SK-N-SH treated with all-trans-retinoic acid at 6 μM for 48 hours (cell line): ENCODE measurements at regions not wholly inside any gene's neighbourhood (a gene's known extent, or its start where the extent isn't known, plus 50 kb on each side); places are given as distances from the start of the nearest gene placed in this dataset.

Source experiments
- ATAC-seq: fragments of 200-7000 bp; cut with Tn5 transposase; 3 replicates; pipeline ENCODE4 v1.9.1; 2020; ENCODE audit warnings: mild to moderate bottlenecking, moderate library complexity
- ARNTL ChIP-seq: fragments of 450-650 bp; formaldehyde crosslinking; IDR thresholded peaks from 2 replicates; pipeline ENCODE4 v1.5.0; 2020; ENCODE audit warnings: low read depth, mild to moderate bottlenecking, moderate library complexity, borderline replicate concordance
- BACH2 ChIP-seq: fragments of 250-450 bp; sonication (Bioruptor Pico); IDR thresholded peaks from 2 replicates; pipeline ENCODE4 v1.9.0; 2021; ENCODE audit warnings: mild to moderate bottlenecking, borderline replicate concordance
- CSDC2 ChIP-seq: fragments of 250-450 bp; sonication (Bioruptor Pico); IDR thresholded peaks from 2 replicates; pipeline ENCODE4 v1.5.0; 2020; ENCODE audit warnings: mild to moderate bottlenecking, moderate library complexity
- ESRRG ChIP-seq: fragments of 250-450 bp; sonication (Bioruptor Pico); IDR thresholded peaks from 2 replicates; pipeline ENCODE4 v1.6.1; 2021; ENCODE audit warnings: mild to moderate bottlenecking
- GLIS3 ChIP-seq: fragments of 250-450 bp; sonication (Bioruptor Pico); IDR thresholded peaks from 2 replicates; pipeline ENCODE4 v1.5.0; 2020; ENCODE audit warnings: mild to moderate bottlenecking, moderate library complexity
- OSR1 ChIP-seq: fragments of 250-450 bp; sonication (Bioruptor Pico); IDR thresholded peaks from 2 replicates; pipeline ENCODE4 v1.8.0; 2022; ENCODE audit warnings: moderate library complexity, mild to moderate bottlenecking, inconsistent platforms
- PPARA ChIP-seq: fragments of 250-450 bp; sonication (Bioruptor Pico); IDR thresholded peaks from 2 replicates; pipeline ENCODE4 v1.5.0; 2020; ENCODE audit warnings: mild to moderate bottlenecking, borderline replicate concordance
- RARB ChIP-seq: fragments of 250-450 bp; sonication (Bioruptor Pico); IDR thresholded peaks from 2 replicates; pipeline ENCODE4 v1.8.0; 2021; ENCODE audit warnings: mild to moderate bottlenecking, moderate library complexity
- TOX ChIP-seq: fragments of 250-450 bp; sonication (Bioruptor Pico); IDR thresholded peaks from 2 replicates; pipeline ENCODE4 v1.8.0; 2021; ENCODE audit warnings: mild to moderate bottlenecking, moderate library complexity, borderline replicate concordance
- ZC3H10 ChIP-seq: fragments of 250-450 bp; sonication (Bioruptor Pico); IDR thresholded peaks from 2 replicates; pipeline ENCODE4 v1.5.1; 2021; ENCODE audit warnings: mild to moderate bottlenecking, moderate library complexity
- ZFP3 ChIP-seq: fragments of 250-450 bp; sonication (Bioruptor Pico); IDR thresholded peaks from 2 replicates; pipeline ENCODE4 v1.5.0; 2020; ENCODE audit warnings: mild to moderate bottlenecking, moderate library complexity
- ZFP30 ChIP-seq: fragments of 450-650 bp; formaldehyde crosslinking; IDR thresholded peaks from 2 replicates; pipeline ENCODE4 v1.5.0; 2022; ENCODE audit warnings: mild to moderate bottlenecking, moderate library complexity
- ZNF70 ChIP-seq: fragments of 450-650 bp; formaldehyde crosslinking; IDR thresholded peaks from 2 replicates; pipeline ENCODE4 v1.5.0; 2020; ENCODE audit warnings: mild to moderate bottlenecking, moderate library complexity
- TF ChIP-seq, protein P1 (sequence below): fragments of 250-450 bp; sonication (Bioruptor Pico); IDR thresholded peaks from 2 replicates; pipeline ENCODE4 v1.5.0; 2020; ENCODE audit warnings: mild to moderate bottlenecking, moderate library complexity
- TF ChIP-seq, protein P2 (sequence below): fragments of 250-450 bp; sonication (Bioruptor Pico); IDR thresholded peaks from 2 replicates; pipeline ENCODE4 v1.8.0; 2020; ENCODE audit warnings: mild to moderate bottlenecking, moderate library complexity, borderline replicate concordance
- TF ChIP-seq, protein P3 (sequence below): fragments of 250-450 bp; sonication (Bioruptor Pico); IDR thresholded peaks from 2 replicates; pipeline ENCODE4 v1.5.1; 2020; ENCODE audit warnings: low read depth, mild to moderate bottlenecking, moderate library complexity
- TF ChIP-seq, protein P4 (sequence below): fragments of 250-450 bp; sonication (Bioruptor Pico); IDR thresholded peaks from 2 replicates; pipeline ENCODE4 v1.5.1; 2021; ENCODE audit warnings: mild to moderate bottlenecking, moderate library complexity

DNA sequence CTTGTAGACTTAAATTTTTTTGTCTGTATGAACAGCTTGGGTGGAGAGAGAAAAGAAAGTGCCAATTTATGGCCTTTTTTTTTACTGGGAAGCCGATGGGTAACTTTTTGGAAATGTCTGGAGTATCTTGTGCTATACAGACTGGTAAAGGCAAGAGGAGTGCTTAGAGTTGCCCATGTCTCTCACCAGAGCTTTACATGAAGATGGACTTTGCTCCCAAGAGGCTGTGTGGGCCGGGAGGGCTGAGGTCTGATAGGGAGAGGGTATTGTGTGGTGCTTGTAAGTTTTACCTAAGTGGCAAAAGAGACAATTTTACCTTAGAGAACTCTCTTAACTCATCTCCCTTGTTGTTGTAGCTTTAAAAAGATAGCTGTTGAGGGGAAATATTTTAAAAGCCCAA lies 203.2 kb downstream of the SEMA6A start (continued):
- TF ChIP-seq OSR1 (CRISPR knock-in tag) (no peak), TOX (CRISPR knock-in tag) (no peak), PPARA (CRISPR knock-in tag) (no peak), ZNF70 (CRISPR knock-in tag) (no peak), RARB (CRISPR knock-in tag) (no peak), ESRRG (CRISPR knock-in tag) (no peak)
- TF ChIP-seq, protein P1, sequence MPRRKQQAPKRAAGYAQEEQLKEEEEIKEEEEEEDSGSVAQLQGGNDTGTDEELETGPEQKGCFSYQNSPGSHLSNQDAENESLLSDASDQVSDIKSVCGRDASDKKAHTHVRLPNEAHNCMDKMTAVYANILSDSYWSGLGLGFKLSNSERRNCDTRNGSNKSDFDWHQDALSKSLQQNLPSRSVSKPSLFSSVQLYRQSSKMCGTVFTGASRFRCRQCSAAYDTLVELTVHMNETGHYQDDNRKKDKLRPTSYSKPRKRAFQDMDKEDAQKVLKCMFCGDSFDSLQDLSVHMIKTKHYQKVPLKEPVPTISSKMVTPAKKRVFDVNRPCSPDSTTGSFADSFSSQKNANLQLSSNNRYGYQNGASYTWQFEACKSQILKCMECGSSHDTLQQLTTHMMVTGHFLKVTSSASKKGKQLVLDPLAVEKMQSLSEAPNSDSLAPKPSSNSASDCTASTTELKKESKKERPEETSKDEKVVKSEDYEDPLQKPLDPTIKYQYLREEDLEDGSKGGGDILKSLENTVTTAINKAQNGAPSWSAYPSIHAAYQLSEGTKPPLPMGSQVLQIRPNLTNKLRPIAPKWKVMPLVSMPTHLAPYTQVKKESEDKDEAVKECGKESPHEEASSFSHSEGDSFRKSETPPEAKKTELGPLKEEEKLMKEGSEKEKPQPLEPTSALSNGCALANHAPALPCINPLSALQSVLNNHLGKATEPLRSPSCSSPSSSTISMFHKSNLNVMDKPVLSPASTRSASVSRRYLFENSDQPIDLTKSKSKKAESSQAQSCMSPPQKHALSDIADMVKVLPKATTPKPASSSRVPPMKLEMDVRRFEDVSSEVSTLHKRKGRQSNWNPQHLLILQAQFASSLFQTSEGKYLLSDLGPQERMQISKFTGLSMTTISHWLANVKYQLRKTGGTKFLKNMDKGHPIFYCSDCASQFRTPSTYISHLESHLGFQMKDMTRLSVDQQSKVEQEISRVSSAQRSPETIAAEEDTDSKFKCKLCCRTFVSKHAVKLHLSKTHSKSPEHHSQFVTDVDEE (CRISPR knock-in tag): no peak
- TF ChIP-seq, all 23 proteins: peak for 0

DNA sequence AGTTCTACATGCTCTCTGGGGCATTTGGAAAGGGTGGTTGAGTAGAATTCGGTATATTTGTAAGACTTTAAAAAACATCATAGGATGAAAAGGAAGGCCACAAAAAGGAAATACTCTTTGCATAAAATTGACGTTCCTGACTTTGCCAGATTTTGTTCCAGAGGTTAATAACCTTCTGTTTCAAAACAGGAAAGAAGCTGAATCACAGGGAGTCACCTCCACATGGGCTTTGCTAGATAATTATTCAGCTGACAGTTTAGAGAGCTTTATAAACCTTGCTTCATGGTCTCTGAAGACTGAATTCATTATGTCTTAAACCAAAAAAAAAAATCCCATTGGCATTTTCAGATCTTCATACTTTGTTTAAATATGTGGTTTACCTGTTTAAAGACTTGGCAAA lies 203.7 kb downstream of the SEMA6A start:
- TF ChIP-seq ZFP30 (CRISPR knock-in tag) (no peak), TOX (CRISPR knock-in tag) (no peak), ARNTL (CRISPR knock-in tag) (no peak), ZNF70 (CRISPR knock-in tag) (no peak), CSDC2 (no peak), PPARA (CRISPR knock-in tag) (no peak), RARB (CRISPR knock-in tag) (no peak), ZFP3 (CRISPR knock-in tag) (no peak), ESRRG (CRISPR knock-in tag) (no peak), ZC3H10 (CRISPR knock-in tag) (no peak), GLIS3 (CRISPR knock-in tag) (no peak), BACH2 (no peak)
- TF ChIP-seq, protein P2, sequence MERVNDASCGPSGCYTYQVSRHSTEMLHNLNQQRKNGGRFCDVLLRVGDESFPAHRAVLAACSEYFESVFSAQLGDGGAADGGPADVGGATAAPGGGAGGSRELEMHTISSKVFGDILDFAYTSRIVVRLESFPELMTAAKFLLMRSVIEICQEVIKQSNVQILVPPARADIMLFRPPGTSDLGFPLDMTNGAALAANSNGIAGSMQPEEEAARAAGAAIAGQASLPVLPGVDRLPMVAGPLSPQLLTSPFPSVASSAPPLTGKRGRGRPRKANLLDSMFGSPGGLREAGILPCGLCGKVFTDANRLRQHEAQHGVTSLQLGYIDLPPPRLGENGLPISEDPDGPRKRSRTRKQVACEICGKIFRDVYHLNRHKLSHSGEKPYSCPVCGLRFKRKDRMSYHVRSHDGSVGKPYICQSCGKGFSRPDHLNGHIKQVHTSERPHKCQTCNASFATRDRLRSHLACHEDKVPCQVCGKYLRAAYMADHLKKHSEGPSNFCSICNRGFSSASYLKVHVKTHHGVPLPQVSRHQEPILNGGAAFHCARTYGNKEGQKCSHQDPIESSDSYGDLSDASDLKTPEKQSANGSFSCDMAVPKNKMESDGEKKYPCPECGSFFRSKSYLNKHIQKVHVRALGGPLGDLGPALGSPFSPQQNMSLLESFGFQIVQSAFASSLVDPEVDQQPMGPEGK (CRISPR knock-in tag): no peak
- TF ChIP-seq, protein P3, sequence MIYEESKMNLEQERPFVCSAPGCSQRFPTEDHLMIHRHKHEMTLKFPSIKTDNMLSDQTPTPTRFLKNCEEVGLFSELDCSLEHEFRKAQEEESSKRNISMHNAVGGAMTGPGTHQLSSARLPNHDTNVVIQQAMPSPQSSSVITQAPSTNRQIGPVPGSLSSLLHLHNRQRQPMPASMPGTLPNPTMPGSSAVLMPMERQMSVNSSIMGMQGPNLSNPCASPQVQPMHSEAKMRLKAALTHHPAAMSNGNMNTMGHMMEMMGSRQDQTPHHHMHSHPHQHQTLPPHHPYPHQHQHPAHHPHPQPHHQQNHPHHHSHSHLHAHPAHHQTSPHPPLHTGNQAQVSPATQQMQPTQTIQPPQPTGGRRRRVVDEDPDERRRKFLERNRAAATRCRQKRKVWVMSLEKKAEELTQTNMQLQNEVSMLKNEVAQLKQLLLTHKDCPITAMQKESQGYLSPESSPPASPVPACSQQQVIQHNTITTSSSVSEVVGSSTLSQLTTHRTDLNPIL (CRISPR knock-in tag): no peak
- TF ChIP-seq, protein P1 (CRISPR knock-in tag): no peak
- ATAC-seq: no peak

DNA sequence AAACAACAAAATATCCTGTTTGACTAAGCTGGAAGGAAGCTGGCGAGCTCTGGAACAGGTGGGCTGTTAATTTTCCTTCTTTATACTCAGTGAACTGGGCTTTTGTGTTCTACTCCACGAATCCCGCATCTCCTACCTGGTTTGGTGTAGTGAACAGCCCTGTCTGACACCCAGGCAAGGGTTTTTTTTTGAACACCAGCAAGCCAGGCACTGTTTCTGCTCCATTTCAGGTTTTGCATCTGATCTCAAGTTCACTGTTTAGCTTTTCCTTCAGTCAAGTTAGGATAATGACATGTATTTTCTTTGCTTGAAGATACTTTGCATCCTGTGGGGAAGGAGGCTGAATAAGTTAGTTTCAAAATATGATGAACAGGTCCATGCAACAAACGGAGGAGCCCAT lies 204.5 kb downstream of the SEMA6A start:
- no peak for ATAC-seq
- TF ChIP-seq, protein P2 (CRISPR knock-in tag): no peak
- TF ChIP-seq, protein P4, sequence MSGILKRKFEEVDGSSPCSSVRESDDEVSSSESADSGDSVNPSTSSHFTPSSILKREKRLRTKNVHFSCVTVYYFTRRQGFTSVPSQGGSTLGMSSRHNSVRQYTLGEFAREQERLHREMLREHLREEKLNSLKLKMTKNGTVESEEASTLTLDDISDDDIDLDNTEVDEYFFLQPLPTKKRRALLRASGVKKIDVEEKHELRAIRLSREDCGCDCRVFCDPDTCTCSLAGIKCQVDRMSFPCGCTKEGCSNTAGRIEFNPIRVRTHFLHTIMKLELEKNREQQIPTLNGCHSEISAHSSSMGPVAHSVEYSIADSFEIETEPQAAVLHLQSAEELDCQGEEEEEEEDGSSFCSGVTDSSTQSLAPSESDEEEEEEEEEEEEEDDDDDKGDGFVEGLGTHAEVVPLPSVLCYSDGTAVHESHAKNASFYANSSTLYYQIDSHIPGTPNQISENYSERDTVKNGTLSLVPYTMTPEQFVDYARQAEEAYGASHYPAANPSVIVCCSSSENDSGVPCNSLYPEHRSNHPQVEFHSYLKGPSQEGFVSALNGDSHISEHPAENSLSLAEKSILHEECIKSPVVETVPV (CRISPR knock-in tag): no peak
- no peak for TF ChIP-seq OSR1 (CRISPR knock-in tag)
